HG02588 (cell line): ENCODE measurements at regions not wholly inside any gene's neighbourhood (a gene's known extent, or its start where the extent isn't known, plus 50 kb on each side); places are given as distances from the start of the nearest gene placed in this dataset.
"Not testable (repeated sequence)": the region's sequence is repeated elsewhere in the genome, so short reads cannot be mapped to it uniquely, and the experiment has no call there.

Source experiments
- ATAC-seq: cut with Tn5 transposase; IDR thresholded peaks from one replicate; pipeline ENCODE4 v1.9.1; 2021; ENCODE audit warnings: mild to moderate bottlenecking, moderate library complexity; ENCODE audit not compliant: unreplicated experiment

DNA sequence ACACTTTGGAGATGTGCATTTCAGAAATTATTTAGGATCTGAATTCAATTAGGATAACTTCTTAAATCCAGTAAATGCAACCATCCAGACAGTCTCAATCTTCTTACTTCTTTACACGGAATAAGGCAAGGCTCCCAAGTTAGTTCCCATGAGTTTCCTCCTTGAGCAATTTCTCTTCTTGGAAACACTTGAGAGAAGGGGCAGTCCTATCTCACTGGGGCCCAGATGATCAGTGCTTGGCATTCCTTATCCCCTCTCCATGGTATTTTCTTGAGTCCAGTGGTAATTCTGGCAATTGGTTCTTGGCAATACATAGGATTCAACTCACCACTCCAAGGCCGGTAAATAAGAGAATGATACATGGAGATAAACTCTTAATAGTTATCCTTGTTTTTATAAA, 87.1 kb upstream of the PTHLH start:
- no peak for ATAC-seq

DNA sequence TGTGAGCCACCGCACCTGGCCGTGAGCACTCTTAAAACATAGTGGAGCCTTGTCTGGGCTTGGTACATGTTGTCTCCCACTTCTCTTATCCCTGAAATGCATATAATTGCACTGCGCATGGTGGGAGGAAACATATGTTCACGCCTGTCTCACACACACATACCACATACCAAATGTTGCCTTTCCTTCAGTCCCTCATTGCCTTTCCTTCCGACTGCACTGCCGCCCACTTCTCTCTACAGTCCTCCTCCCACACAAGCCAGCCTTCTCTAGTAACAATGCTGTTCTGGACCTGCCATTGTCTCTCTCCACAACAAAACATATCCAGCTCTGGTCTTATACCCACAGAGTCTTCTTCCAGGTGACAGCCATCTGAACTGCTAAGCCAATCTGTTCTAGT, 88.3 kb upstream of the PTHLH start:
- no peak for ATAC-seq

- ATAC-seq: no peak
Measured at GRCh38 chr12:28063355-28063880, 90.9 kb upstream of the PTHLH start.

DNA sequence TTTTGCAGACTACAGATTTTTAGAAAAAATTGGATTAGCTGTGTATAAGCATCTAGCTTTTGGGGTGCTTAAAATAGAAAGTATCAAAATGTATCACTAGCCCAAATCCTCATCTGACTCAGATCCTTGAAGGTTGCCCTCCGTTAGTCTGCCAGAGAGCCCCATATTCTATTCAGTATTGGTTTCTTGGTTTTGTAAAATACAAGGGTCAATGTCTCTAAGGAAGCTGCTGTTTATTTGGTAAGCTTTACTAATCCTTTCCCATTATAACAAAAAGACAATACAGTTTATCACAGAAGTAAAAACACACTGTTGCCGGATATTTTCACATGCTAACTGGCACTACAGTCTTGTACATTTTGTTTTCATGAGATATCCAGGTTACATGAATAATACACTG, 92.8 kb upstream of the PTHLH start:
- no peak for ATAC-seq

DNA sequence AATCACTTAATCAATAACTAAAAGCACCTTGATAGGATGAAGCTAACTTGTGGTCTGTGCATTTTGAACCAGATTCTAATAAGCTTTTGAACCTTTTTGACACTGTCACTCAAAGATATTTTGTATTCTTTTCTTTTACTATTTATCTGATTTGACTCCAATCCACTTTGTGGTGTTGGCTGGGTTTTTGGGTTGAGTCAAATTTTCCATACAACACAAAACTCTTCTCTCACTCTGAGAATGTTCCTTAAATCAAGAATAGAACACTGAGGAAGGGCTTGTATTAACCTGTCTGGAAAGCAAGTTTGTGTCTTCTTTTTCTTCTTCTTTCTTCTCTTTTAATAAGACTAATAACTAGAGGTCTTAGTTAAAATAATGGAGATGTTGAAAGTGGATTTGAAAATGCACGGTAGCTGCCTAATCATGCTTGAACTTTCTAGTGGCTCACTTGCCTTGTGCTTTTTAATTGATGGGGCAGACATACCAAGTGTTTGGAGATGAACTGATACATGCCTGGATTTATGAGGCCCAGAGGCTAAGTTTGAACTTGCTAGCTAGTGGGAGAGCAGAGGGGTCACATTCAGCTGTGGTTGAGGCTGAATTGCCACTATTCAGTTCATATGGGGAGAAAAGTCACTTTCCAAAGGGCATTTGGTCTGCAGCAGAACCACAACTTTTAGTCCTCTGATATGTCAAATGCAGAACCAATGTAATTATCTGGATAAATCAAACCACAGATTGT, 93.5 kb upstream of the PTHLH start:
- no peak for ATAC-seq

- no peak for ATAC-seq
Measured at GRCh38 chr12:28066879-28067278, 94.3 kb upstream of the PTHLH start.

- no peak for ATAC-seq
Measured at GRCh38 chr12:28068467-28068866, 95.9 kb upstream of the PTHLH start.

DNA sequence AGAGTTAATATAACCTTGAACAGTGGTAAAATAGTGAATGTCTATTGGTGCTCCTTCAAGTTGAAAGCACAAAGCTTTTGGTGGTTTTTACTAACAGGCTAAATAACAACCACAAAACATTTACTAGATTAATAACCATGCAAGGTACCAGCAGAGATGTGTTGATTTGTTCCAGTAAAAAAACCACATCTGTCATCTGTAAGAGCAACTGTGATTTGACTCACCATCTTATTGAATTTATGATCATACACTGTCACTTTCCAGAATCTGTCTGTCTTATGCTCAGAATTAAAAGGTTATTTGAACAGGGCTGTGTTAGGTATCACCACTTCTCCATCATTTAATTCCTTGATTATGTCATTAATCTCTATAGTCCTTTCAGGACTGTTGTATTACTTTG, 107.0 kb upstream of the PTHLH start:
- no peak for ATAC-seq

- ATAC-seq: no peak
Measured at GRCh38 chr12:28082096-28082495, 108.2 kb upstream of the CCDC91 start.

GRCh38 chr12:28083840-28084678, 106.2 kb upstream of the CCDC91 start:
- no peak for ATAC-seq

DNA sequence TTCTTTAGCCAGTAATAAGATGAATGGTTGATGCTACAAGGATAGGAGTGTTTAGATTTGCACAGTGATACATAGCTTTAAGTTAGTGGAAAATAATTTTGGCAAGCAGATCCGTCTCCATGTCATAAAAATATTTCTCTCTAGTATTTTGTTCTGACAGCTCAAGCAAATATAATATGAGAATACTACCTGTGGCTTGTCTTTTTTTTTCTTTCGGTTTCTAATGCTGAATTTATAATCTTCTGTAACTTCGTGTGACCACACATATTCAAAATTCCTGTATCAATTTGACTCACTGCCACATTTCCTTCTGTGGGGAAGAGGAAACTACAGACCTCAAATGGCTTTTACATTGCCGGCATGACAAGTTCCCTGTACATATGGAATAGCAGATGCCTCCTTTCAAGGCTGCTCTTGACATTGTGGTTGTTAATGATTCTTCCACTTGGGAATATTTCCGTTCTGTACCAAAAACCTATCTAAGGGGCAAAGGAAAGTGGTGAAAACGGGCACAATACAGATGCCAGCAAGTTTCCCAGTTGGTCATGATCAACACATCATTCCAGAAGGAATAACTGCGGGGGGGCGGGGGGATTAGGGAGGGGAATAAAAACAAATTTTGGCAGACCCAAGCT, 103.6 kb upstream of the CCDC91 start:
- peak; percentile 64 for ATAC-seq

DNA sequence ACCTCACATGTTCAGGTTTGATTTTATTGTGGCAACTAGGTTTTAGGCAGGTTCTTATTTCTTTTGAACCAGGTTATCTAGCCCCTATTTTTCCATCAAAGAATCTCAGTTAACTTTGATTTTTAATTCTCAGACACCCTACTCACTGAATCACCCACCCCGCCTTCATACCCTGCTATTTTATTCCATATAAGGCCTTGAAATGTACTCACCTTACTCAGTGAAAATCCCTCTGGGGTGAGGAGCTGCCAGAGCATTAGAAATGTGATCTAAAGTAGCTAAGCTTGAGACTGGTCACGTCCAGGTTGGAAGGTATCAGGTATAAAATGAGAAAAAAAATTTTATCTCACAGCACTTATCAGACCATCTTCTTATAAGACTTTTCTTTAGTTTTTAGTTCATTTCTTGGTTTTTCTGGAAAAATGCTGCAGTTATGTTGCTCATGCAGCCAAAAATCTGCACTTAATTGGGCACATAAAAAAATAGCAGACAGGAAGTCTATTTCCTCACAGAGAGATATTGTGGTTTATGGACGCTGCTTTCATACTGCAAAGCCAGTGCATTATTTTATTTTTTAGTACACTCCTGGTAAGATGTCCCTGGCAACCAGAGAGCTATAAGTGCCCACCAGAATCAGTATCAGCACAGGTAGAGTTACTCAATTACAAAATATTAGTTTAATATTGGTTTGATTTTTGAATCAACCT, 101.5 kb upstream of the CCDC91 start:
- no peak for ATAC-seq

- ATAC-seq: no peak
Measured at GRCh38 chr12:28089338-28089737, 100.9 kb upstream of the CCDC91 start.

DNA sequence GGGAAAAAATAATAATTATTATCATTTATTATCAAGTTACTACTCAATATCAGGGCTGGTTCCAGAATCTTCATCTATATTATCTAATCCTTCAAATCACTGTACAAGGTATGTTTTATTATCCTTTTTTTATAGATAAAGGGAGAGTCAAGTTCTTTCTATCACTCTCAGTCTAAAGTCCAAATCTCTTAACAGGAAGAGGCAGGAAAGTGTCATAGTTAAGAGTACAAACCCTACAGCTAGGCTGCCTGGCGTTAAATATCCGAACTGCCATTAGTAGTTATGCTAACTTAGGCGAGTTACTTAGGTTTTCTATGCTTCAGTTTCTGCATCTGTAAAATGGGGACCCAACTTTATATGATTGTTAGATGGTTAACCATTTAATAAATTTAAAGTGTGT, 99.4 kb upstream of the CCDC91 start:
- ATAC-seq: no peak

- ATAC-seq: no peak
Measured at GRCh38 chr12:28092396-28092795, 97.9 kb upstream of the CCDC91 start.

DNA sequence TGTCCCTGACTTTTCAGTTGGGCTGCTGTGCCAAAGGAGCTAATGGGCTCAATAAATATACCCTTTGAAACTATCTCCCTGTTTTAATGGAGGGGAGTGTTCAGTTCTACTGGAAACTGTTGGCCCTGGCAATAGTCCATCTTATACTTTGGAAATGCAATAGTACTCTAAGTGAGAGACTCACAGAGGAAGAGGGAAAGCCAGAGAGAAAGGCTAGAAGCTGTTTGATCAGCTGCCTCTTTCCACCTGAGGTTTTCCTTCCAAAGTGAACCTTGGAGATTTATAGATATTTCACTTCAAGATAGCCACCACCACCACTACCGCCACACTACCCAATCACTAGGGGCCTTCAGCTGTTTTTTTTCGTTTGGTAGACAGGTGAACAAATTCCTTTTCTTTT, 93.6 kb upstream of the CCDC91 start:
- ATAC-seq: no peak

- no peak for ATAC-seq
Measured at GRCh38 chr12:28097221-28097620, 93.0 kb upstream of the CCDC91 start.

- not testable (repeated sequence) for ATAC-seq
Measured at GRCh38 chr12:28099245-28099644, 91.0 kb upstream of the CCDC91 start.

- no peak for ATAC-seq
Measured at GRCh38 chr12:28099871-28100270, 90.4 kb upstream of the CCDC91 start.

DNA sequence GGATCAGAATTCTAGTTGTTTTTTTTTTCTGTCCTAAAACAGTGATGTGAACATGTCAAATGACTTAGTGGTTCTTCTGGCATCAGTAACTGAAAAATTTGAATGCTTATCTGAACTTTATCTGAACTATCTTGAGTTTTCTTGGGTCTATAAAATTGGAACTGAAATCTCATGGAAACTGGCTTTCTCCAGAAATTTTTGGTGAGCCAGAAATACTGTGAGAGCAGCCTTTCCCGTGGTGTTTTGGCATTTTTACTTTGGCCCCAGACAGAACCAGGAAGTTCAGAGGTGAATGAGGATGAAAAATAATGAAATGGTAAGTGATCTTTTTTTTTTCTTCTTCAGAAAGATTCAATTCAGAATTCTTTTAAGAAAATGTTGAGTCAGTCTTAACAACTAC, 89.5 kb upstream of the CCDC91 start:
- ATAC-seq: no peak

DNA sequence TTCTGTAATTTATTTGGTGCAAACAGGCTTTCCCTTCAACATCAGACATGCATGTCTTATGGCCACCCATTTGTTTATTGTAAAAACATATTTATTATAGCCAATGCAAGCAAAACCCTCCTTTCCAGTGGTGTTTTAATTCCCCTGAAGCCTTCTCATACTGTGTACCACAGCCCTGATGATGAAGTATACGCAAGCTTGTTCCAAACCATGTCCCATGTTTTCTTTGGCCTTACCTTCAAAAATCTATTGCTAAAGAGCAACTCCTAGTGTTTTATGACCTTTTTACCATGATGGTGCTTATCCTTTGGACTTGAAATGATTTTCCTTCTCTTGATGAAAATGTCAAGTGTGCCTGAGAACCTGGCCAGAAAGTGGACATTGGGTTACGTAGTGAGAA, 85.9 kb upstream of the CCDC91 start:
- no peak for ATAC-seq
